ENCODE measurements at regions not wholly inside any gene's neighbourhood (a gene's known extent, or its start where the extent isn't known, plus 50 kb on each side); places are given as distances from the start of the nearest gene placed in this dataset.
A peak's percentile ranks its signal among the peaks of the same experiment; 100 is the strongest.

DNA sequence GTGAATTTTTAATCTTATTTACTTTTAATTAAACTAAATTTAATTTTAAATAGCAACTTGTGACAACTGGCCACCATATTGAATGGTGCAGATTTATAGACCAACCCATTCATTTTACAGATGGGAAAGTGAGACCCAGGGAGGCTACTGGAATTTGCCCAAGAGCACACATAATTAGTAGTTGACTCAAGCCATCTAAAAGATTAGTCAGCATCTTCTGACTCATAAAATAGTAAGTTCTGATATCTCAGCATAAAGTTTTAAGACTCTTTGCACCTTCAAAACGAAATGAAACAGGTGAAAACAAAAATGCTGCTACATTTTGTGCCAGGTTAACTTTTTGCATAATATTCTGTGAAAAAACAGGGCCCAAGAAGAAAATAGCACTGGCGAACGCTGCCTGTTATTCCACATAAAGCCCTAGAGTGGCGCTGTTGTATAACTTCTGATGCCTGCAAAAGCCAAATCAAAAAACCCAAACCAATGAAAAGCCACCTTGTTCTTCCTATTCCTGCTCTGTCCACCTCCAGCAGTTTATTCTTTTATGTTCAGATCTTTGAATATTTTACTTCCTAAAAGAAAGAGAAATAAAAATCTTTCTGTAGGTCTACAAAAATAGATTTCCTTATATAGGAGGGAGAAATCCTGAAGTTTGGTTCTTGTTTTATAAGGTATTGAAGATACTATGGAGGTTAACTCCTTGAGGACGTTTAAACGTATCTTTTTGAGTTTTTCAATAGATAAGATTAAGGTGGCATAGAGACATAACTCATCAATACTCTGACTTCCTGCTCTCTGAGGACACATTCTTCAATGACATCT, 62.8 kb downstream of the OTOL1 start:
- no peaks in the 10 kb centered on the region for H3K36me3 ChIP-seq
- intact Hi-C loops (cut with DNase I) = no loop called here
- no peak for DNase-seq (ENCODE audit: extremely low spot score in 2 of 2)
- H3K4me3 ChIP-seq = no peak overlapping the region
- no peaks in the 10 kb centered on the region for H3K27me3 ChIP-seq
- no peak for TF ChIP-seq POLR2AphosphoS5 (IDR thresholded peaks at IDR 0.05; ENCODE audit: insufficient read depth in 1 of 2, low read depth in 1 of 2)
- TF ChIP-seq, protein P1, sequence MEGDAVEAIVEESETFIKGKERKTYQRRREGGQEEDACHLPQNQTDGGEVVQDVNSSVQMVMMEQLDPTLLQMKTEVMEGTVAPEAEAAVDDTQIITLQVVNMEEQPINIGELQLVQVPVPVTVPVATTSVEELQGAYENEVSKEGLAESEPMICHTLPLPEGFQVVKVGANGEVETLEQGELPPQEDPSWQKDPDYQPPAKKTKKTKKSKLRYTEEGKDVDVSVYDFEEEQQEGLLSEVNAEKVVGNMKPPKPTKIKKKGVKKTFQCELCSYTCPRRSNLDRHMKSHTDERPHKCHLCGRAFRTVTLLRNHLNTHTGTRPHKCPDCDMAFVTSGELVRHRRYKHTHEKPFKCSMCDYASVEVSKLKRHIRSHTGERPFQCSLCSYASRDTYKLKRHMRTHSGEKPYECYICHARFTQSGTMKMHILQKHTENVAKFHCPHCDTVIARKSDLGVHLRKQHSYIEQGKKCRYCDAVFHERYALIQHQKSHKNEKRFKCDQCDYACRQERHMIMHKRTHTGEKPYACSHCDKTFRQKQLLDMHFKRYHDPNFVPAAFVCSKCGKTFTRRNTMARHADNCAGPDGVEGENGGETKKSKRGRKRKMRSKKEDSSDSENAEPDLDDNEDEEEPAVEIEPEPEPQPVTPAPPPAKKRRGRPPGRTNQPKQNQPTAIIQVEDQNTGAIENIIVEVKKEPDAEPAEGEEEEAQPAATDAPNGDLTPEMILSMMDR (IDR thresholded peaks at IDR 0.05) = peak; percentile 26 to 48 (median 46)
- H3K9me3 ChIP-seq = no peaks in the 10 kb centered on the region
- no peak overlapping the region for H3K27ac ChIP-seq
- no peaks in the 10 kb centered on the region for H3K4me1 ChIP-seq

DNA sequence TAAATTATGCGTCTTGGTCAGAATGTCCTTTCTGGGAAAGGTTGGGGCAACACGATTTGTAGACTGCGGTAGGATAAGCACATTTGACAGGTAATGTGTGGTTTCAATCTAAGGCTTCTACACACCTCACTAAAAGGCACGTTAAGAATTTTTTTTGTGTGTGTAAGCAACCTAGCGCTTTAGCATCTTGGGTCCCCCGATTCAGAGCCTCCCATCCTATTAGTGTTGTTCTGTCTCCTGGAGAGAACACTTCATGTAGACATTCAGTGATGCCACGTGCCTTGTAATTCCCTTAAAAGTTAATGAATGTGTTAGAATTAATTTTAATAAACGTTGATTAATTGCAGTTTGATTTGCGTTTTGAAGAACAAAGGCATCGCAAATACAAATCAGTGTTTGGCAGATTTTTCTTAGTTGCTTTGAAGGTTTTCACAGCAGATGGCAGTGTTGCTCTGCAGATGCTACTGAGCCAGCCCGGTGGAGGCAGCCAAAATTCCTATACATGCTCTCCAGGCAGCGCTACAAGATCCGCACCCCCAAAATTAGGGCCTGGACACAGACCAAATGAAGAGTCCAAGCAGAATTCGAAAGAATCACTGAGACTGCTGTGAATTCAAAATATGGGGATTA, 63.5 kb downstream of the OTOL1 start:
- intact Hi-C loops (cut with DNase I) = no loop called here
- DNase-seq (ENCODE audit: extremely low spot score in 2 of 2) = no peak
- TF ChIP-seq POLR2AphosphoS5 (IDR thresholded peaks at IDR 0.05; ENCODE audit: insufficient read depth in 1 of 2, low read depth in 1 of 2) = no peak
- TF ChIP-seq, protein P1 (IDR thresholded peaks at IDR 0.05) = peak in 2 of 3 experiments; percentile 35 to 47

DNA sequence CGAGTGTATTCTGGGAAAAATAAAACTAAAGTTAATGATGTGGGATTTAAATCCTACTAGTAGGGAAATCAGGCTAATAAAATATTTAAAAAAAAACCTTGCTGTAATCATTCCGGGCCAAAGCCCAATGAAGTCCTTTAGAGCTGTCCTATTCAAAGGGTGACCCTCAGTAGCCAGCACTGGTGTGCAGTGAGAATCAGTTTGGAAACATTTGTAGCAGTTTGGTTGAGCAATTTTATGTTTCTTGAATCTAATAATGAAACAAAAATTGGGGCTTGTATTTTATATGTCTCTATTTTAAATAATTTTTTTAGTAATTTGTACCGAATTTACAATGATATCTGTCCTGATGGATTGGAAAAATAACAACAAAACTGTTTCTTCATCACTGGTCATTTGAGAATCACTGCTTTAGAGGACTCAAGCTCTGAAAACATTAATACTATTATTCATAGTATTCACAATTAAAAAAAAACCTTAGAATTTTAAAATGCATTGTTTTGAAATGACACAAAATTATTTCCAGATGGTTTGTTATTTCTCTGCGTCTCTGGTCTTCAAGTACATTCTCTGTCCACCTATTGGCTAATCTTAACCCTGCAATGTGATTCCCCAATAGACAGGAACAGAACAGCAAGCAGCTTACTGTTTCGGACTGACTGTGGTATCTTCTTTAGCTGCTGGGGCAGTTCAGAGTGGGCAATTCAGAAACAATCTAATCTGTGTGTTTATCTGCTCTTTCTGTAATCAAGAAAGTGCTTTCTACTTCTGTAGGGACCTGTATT, 71.2 kb downstream of the OTOL1 start:
- Histone ChIP-seq H3K4me1 (no peaks in the 10 kb centered on the region), H3K27ac (no peak overlapping the region), H3K27me3 (no peaks in the 10 kb centered on the region), H3K4me3 (no peak overlapping the region), H3K9me3 (no peaks in the 10 kb centered on the region), H3K36me3 (no peaks in the 10 kb centered on the region)
- TF ChIP-seq POLR2AphosphoS5 (IDR thresholded peaks at IDR 0.05; ENCODE audit: insufficient read depth in 1 of 2, low read depth in 1 of 2) (no peak), POLR2A (IDR thresholded peaks at IDR 0.05) (no peak)
- TF ChIP-seq, protein P1 (IDR thresholded peaks at IDR 0.05) = no peak
- intact Hi-C loops (cut with DNase I) = no loop called here
- no peak for DNase-seq (ENCODE audit: extremely low spot score in 2 of 2)

More for the DNA sequence above, 63.5 kb downstream of the OTOL1 start:
- Histone ChIP-seq H3K4me1 (no peaks in the 10 kb centered on the region), H3K36me3 (no peaks in the 10 kb centered on the region), H3K4me3 (no peak overlapping the region), H3K27ac (no peak overlapping the region), H3K9me3 (no peaks in the 10 kb centered on the region), H3K27me3 (no peaks in the 10 kb centered on the region)

DNA sequence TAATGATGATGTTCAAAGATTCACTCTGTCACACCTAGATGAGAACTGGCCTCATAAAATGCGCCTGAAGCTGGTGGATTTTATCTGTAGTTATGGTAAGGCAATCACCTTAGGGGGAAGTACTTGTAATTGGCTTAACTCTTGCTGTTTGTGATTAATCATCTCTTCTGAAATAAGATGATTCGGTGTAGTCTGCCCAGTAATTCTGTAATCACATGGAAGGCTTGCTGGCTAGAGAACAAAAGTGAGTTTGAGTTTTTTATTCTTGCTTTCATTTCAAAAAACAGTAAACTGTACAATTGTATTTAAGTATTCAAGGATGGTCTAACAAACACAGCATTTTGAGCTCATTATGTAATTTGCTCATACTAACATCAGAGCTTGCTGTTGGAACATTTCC, 72.1 kb downstream of the OTOL1 start:
- Histone ChIP-seq H3K27ac (no peak overlapping the region), H3K4me1 (no peaks in the 10 kb centered on the region), H3K9me3 (no peaks in the 10 kb centered on the region), H3K27me3 (no peaks in the 10 kb centered on the region), H3K36me3 (no peaks in the 10 kb centered on the region), H3K4me3 (no peak overlapping the region)
- intact Hi-C loops (cut with DNase I) = no loop called here
- DNase-seq (ENCODE audit: extremely low spot score in 2 of 2) = no peak
- TF ChIP-seq POLR2AphosphoS5 (IDR thresholded peaks at IDR 0.05; ENCODE audit: insufficient read depth in 1 of 2, low read depth in 1 of 2) = no peak
- TF ChIP-seq POLR2A (IDR thresholded peaks at IDR 0.05) = no peak
- TF ChIP-seq, protein P1 (IDR thresholded peaks at IDR 0.05) = no peak
